ENCODE measurements at regions not wholly inside any gene's neighbourhood (a gene's known extent, or its start where the extent isn't known, plus 50 kb on each side); places are given as distances from the start of the nearest gene placed in this dataset.
"Not testable (repeated sequence)": the region's sequence is repeated elsewhere in the genome, so short reads cannot be mapped to it uniquely, and the experiment has no call there.

GRCh38 chr3:152199102-152199840 lies 69.5 kb upstream of the MBNL1 start:
- DNase-seq, result no peak

- no peak for DNase-seq
Measured at GRCh38 chr3:152200476-152201420, 68.0 kb upstream of the MBNL1 start.

GRCh38 chr3:152202976-152203626 lies 65.6 kb upstream of the MBNL1 start:
- DNase-seq, result peak; percentile 24

- no peak for DNase-seq
Measured at GRCh38 chr3:152203652-152204051, 65.1 kb upstream of the MBNL1 start.

GRCh38 chr3:152204218-152204617 lies 64.5 kb upstream of the MBNL1 start:
- no peak for DNase-seq

GRCh38 chr3:152205097-152205593 lies 63.6 kb upstream of the MBNL1 start:
- DNase-seq, result no peak

GRCh38 chr3:152206243-152206760 lies 62.4 kb upstream of the MBNL1 start:
- DNase-seq, result no peak

- no peak for DNase-seq
Measured at GRCh38 chr3:152208439-152208838, 60.3 kb upstream of the MBNL1 start.

GRCh38 chr3:152209060-152209459 lies 59.7 kb upstream of the MBNL1 start:
- DNase-seq, result no peak

- no peak for DNase-seq
Measured at GRCh38 chr3:152209776-152210175, 59.0 kb upstream of the MBNL1 start.

GRCh38 chr3:152210697-152211096 lies 58.0 kb upstream of the MBNL1 start:
- no peak for DNase-seq

GRCh38 chr3:152211655-152212054 lies 57.1 kb upstream of the MBNL1 start:
- no peak for DNase-seq

GRCh38 chr3:152213203-152213602 lies 55.5 kb upstream of the MBNL1 start:
- no peak for DNase-seq

- DNase-seq, result no peak
Measured at GRCh38 chr3:152213938-152214337, 54.8 kb upstream of the MBNL1 start.

GRCh38 chr3:152216960-152217865 lies 51.5 kb upstream of the MBNL1 start:
- DNase-seq, result not testable (repeated sequence)

GRCh38 chr3:152218602-152219001 lies 50.1 kb upstream of the MBNL1 start:
- no peak for DNase-seq

Data from NCI-H510A treated with DMSO at 0.1 percent for 48 hours (cell line).